HepG2 (cell line): ENCODE measurements at regions not wholly inside any gene's neighbourhood (a gene's known extent, or its start where the extent isn't known, plus 50 kb on each side); places are given as distances from the start of the nearest gene placed in this dataset.

Source experiments
- CC2D1A ChIP-seq: sonication (generic); formaldehyde crosslinking; IDR thresholded peaks from 2 replicates; pipeline ENCODE4 v1.8.1; 2023; ENCODE audit warnings: mild to moderate bottlenecking, missing genetic modification reagents
- CREB1 ChIP-seq, 2 experiments: fragments of 450-650 bp in 1 of 2; IDR thresholded peaks; 2 replicates each; pipeline ENCODE4 v1.6.1; 2016 to 2017; ENCODE audit warnings: control low read depth in 1 of 2, mild to moderate bottlenecking in 1 of 2, missing compliant biosample characterization in 1 of 2, missing genetic modification characterization in 1 of 2
- FOXM1 ChIP-seq: sonication (generic); formaldehyde crosslinking; IDR thresholded peaks from 2 replicates; pipeline ENCODE4 v1.5.0; 2020; ENCODE audit warnings: missing genetic modification reagents
- GABPB1 ChIP-seq: IDR thresholded peaks from 2 replicates; pipeline ENCODE4 v1.6.1; 2016; ENCODE audit warnings: mild to moderate bottlenecking, missing genetic modification reagents, moderate library complexity, missing compliant biosample characterization
- NFIC ChIP-seq: IDR thresholded peaks from 2 replicates; pipeline ENCODE4 v1.6.1; 2012; ENCODE audit warnings: mild to moderate bottlenecking, low read length, inconsistent platforms
- POLR2A ChIP-seq, 2 experiments: IDR thresholded peaks; 2 replicates each; pipeline ENCODE4 v1.6.1; 2011; ENCODE audit warnings: low read depth in 2 of 2, low read length in 2 of 2, mild to moderate bottlenecking in 1 of 2, moderate library complexity in 1 of 2; ENCODE audit not compliant: insufficient read depth in 1 of 2
- POLR2AphosphoS5 ChIP-seq: IDR thresholded peaks from 2 replicates; pipeline ENCODE4 v1.6.1; 2012; ENCODE audit warnings: low read depth, low read length
- SP1 ChIP-seq, 2 experiments: fragments of 450-650 bp in 1 of 2; sonication (generic) in 1 of 2; formaldehyde crosslinking in 1 of 2; IDR thresholded peaks; 2 replicates each; pipeline versions ENCODE4 v1.4.0 to v1.6.1; 2016 to 2020; ENCODE audit warnings: missing genetic modification reagents in 1 of 2
- TBP ChIP-seq: sonication (generic); formaldehyde crosslinking; IDR thresholded peaks from 2 replicates; pipeline ENCODE4 v1.5.0; 2020; ENCODE audit warnings: missing genetic modification reagents
- TCF7 ChIP-seq: sonication (generic); IDR thresholded peaks from 2 replicates; pipeline ENCODE4 v1.6.1; 2016; ENCODE audit warnings: antibody characterized with exemption, low read depth
- TOPORS ChIP-seq: sonication (generic); formaldehyde crosslinking; IDR thresholded peaks from 2 replicates; pipeline ENCODE4 v1.8.0; 2023; ENCODE audit warnings: mild to moderate bottlenecking, missing genetic modification reagents
- YY1 ChIP-seq: IDR thresholded peaks from 2 replicates; pipeline ENCODE4 v1.6.1; 2011; ENCODE audit warnings: low read length, low read depth, moderate library complexity, mild to moderate bottlenecking; ENCODE audit not compliant: insufficient read depth, insufficient replicate concordance
- TF ChIP-seq, protein P1 (sequence below): sonication (generic); formaldehyde crosslinking; IDR thresholded peaks from 2 replicates; pipeline ENCODE4 v1.5.0; 2020; ENCODE audit warnings: mild to moderate bottlenecking, missing genetic modification reagents, moderate library complexity

DNA sequence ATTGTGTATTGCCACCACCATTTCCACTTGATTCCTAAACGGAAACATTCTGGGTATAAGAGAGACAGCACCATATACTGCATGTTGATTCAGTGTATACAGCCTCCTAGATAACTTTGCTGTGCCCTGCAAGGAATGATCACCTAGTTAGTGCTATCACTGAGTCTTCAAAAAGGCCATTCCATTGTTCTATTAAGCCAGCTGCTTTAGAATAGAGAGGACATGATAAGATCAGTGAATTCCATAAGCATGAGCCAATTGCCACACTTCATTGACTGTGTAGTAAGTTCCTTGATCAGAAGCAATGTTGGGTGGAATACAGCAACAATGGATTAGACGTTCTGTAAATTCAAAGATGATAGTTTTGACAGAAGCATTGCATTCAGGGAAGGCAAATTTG is 1047.3 kb downstream of the PCDH18 start:
- TF ChIP-seq GABPB1 (no peak), POLR2A (IDR thresholded peaks at IDR 0.05; ENCODE audit: insufficient read depth in 1 of 2, low read depth in 2 of 2, low read length in 2 of 2) (no peak), TOPORS (CRISPR knock-in tag) (no peak), YY1 (no peak), TBP (CRISPR knock-in tag) (no peak), FOXM1 (CRISPR knock-in tag) (no peak), SP1 (IDR thresholded peaks at IDR 0.05) (no peak), SP1 (CRISPR knock-in tag; IDR thresholded peaks at IDR 0.05) (no peak), POLR2AphosphoS5 (no peak), CREB1 (IDR thresholded peaks at IDR 0.05) (no peak), CREB1 (CRISPR knock-in tag; IDR thresholded peaks at IDR 0.05) (no peak), CC2D1A (CRISPR knock-in tag) (no peak), TCF7 (no peak), NFIC (no peak)
- TF ChIP-seq, protein P1, sequence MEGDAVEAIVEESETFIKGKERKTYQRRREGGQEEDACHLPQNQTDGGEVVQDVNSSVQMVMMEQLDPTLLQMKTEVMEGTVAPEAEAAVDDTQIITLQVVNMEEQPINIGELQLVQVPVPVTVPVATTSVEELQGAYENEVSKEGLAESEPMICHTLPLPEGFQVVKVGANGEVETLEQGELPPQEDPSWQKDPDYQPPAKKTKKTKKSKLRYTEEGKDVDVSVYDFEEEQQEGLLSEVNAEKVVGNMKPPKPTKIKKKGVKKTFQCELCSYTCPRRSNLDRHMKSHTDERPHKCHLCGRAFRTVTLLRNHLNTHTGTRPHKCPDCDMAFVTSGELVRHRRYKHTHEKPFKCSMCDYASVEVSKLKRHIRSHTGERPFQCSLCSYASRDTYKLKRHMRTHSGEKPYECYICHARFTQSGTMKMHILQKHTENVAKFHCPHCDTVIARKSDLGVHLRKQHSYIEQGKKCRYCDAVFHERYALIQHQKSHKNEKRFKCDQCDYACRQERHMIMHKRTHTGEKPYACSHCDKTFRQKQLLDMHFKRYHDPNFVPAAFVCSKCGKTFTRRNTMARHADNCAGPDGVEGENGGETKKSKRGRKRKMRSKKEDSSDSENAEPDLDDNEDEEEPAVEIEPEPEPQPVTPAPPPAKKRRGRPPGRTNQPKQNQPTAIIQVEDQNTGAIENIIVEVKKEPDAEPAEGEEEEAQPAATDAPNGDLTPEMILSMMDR (CRISPR knock-in tag) = no peak
